IPS-20b (cell line): ENCODE measurements at regions not wholly inside any gene's neighbourhood (a gene's known extent, or its start where the extent isn't known, plus 50 kb on each side); places are given as distances from the start of the nearest gene placed in this dataset.

ENCODE experiments used
- H3K27ac ChIP-seq: one replicate; pipeline ENCODE4 v1.5.1; 2013; ENCODE audit warnings: low read length
- H3K27me3 ChIP-seq: 2 replicates; pipeline ENCODE4 v1.6.1; 2013; ENCODE audit warnings: mild to moderate bottlenecking, low read length, inconsistent platforms; ENCODE audit not compliant: insufficient read depth
- H3K36me3 ChIP-seq: 2 replicates; pipeline ENCODE4 v1.6.1; 2013; ENCODE audit warnings: low read depth, mild to moderate bottlenecking, inconsistent platforms, low read length, moderate library complexity; ENCODE audit not compliant: insufficient read depth
- H3K4me1 ChIP-seq: 2 replicates; pipeline ENCODE4 v1.6.1; 2013; ENCODE audit warnings: mild to moderate bottlenecking, control low read depth, inconsistent platforms, low read length, moderate library complexity; ENCODE audit not compliant: insufficient read depth
- H3K4me3 ChIP-seq: 2 replicates; pipeline ENCODE4 v1.5.1; 2013; ENCODE audit warnings: mild to moderate bottlenecking, low read length, inconsistent platforms
- H3K9ac ChIP-seq: 2 replicates; pipeline ENCODE4 v1.6.1; 2013; ENCODE audit warnings: low read depth, mild to moderate bottlenecking, inconsistent platforms, low read length, moderate library complexity
- H3K9me3 ChIP-seq: 2 replicates; pipeline ENCODE4 v1.6.1; 2013; ENCODE audit warnings: mild to moderate bottlenecking, low read depth, low read length, inconsistent platforms; ENCODE audit not compliant: insufficient read depth

DNA sequence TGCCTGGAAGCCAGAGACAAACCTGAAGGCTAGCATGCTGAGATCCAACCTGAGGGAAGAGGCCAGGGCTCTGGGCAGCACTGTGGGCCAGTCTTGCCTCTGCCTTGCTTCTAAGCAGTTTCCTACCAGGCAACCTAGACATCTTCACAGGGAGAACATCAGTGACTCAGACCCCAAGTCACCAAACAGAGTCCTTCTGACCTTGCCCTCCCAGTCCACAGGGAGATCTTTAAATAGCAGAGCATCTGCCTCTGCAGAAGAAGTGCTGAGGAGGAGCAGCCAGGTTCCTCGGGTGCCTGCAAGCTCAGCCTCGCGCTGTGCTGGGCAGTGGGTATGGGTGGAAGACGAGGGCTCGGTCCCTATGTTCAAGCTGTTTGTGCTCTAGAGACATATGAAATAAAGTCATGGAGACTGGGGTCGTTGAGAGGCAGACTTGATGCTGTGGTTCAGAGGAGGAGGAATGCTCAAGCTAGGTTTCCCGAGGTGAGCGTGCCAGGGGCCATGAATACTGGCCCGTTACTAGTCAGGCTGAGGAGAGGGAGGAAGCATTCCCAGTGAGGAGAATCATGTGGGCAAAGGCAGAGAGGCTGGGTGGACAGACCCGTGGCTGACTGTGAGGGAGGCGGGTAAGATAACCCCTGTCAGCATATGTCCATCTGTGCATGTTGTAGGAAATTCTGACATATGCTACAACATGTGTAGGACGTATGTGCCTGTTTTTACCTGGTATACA, 66.5 kb downstream of the BOLA3 start:
- Histone ChIP-seq H3K27ac (no peak overlapping the region), H3K4me1 (no peaks in the 10 kb centered on the region), H3K9ac (no peak overlapping the region), H3K4me3 (no peak overlapping the region), H3K36me3 (peaks cover 42% of the 10 kb centered on the region), H3K27me3 (no peaks in the 10 kb centered on the region), H3K9me3 (no peaks in the 10 kb centered on the region)

DNA sequence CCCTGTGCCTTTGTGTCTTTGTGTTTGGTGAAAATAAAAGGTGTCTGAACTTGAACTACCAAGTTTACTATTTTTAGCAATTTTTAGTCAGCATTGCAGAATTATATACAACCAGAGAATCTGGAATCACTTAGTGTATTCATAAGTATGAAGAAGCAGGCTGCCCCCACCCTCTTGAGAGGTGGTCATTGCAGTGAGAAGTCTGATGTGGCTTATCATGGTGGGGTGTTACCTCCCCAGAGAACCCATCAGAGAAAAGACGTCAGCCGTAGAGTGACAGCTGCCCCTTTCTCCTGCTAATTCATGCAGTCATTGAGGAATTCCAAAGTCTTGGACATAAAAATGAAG, 66.0 kb downstream of the BOLA3 start:
- peaks cover 39% of the 10 kb centered on the region for H3K36me3 ChIP-seq
- no peak overlapping the region for H3K9ac ChIP-seq
- no peaks in the 10 kb centered on the region for H3K4me1 ChIP-seq
- H3K9me3 ChIP-seq = no peaks in the 10 kb centered on the region
- H3K27ac ChIP-seq = no peak overlapping the region
- H3K4me3 ChIP-seq = no peak overlapping the region
- no peaks in the 10 kb centered on the region for H3K27me3 ChIP-seq

GRCh38 chr2:74083750-74084149, 64.0 kb downstream of the BOLA3 start:
- no peaks in the 10 kb centered on the region for H3K4me1 ChIP-seq
- peaks cover 56% of the 10 kb centered on the region for H3K36me3 ChIP-seq
- no peaks in the 10 kb centered on the region for H3K27me3 ChIP-seq
- H3K9me3 ChIP-seq = no peaks in the 10 kb centered on the region
- no peak overlapping the region for H3K9ac ChIP-seq
- H3K27ac ChIP-seq = no peak overlapping the region
- no peak overlapping the region for H3K4me3 ChIP-seq
